ENCODE measurements at regions not wholly inside any gene's neighbourhood (a gene's known extent, or its start where the extent isn't known, plus 50 kb on each side); places are given as distances from the start of the nearest gene placed in this dataset.

DNA sequence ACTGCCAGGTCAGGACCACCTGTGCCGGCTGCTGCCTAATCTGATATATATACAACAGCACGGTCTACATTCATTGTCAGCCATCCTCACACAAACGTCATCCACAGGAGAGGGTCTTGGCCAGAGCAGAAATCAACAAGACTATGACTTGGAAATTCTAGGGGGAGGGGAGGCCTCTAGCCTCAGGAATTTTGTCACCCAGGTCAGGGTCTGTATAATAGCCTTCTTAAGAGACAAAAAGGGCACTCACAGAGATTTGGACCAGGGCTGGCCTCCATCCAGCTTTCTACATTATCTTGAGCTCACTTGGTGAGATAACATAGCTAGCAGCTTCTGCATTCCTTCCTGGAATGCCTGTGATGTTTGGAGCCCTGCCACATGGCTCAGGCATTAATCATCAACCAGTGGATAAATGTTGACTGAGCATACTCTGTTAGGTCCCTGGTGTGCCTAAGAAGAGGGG, 50.4 kb upstream of the CTIF start:
- no peak for DNase-seq

- DNase-seq, result no peak
Measured at GRCh38 chr18:48486754-48487153, 52.1 kb upstream of the CTIF start.

DNA sequence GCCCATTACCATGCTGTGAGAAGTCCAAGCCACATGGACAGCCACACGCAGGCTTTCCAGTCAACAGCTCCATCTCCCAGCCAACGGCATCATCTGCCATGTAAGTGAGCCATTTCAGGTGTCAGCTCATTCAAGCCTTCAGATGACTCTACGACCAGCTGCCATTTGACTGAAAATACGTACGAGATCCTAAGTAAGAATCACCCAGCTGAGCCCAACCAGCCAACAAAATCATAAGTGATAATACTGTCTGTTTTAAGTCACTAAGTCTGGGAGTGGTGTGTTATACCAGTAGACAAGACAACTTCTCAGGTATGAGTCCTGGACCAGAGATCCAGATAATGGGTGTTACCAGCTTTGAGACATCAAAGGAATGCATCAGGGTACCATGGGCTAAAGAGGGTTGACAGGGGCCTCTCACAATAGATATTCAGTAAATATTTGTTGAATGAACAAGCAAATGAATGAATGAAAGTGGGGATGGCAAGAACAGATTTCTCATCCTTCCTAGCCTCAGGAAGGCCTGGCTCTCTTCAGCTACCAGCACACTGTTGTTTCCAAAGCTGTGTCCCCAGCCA, 52.9 kb upstream of the CTIF start:
- DNase-seq, result no peak

DNA sequence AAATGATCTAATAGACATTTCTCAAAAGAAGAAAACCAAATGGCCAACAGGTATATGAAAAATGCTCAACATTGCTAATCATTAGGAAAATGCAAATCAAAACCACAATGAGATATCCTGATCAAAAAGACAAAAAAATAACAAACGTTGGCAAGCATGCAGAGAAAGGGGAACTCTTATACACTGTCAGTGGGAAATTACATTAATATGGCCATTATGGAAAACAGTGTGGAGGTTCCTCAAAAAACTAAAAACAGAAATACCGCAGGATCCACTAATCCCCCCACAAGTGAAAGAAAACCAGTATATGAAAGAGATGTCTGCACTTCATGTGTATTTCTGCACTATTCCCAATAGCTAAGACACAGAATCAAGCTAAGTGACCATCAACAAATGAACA, 57.7 kb upstream of the CTIF start:
- no peak for DNase-seq

- DNase-seq, result no peak
Measured at GRCh38 chr18:48479531-48479930, 59.3 kb upstream of the CTIF start.

GRCh38 chr18:48477348-48477747, 61.5 kb upstream of the CTIF start:
- DNase-seq, result no peak

GRCh38 chr18:48476550-48476917, 62.3 kb upstream of the CTIF start:
- no peak for DNase-seq

- DNase-seq, result peak; percentile 14
Measured at GRCh38 chr18:48475635-48476549, 62.9 kb upstream of the CTIF start.

DNA sequence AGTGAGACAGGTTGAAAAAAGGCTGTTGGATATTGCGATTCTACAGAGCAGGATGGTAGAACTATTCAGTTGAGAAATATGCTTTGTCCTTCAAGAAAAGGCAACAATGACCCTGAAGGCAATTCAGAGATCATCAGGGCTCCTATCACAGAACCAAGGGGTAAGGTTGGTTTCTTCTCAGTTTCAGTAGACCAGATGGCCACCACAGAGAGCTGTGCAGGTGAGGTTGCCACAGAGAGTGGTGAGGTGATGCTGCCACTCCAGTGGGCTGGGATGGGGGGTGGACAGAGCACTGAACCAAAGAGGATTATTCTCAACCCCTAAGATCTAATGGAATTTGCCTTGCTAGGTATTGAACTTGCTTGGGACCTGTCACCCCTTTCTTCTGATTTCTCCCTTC, 64.6 kb upstream of the ZBTB7C start:
- no peak for DNase-seq

DNA sequence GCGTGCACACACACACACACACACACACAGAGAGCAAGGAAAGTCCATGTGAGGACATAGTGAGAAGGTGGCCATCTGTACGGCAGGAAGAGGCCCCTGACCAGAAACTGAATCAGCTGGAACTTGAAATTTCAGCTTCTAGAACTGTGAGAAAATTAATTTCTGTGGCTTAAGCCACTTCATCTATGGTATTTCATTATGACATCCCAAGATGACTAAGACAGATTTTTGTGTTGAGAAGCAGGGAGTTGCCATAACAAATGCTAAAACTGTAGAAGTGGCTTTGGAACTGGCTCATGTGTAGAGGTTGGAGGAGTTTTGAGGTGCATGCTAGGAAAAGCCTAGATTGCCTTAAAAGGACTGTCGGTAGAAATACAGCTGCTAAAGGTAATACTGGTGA, 63.4 kb upstream of the ZBTB7C start:
- DNase-seq, result no peak

- DNase-seq, result no peak
Measured at GRCh38 chr18:48470484-48471180, 61.4 kb upstream of the ZBTB7C start.

GRCh38 chr18:48468151-48468550, 59.0 kb upstream of the ZBTB7C start:
- no peak for DNase-seq

DNA sequence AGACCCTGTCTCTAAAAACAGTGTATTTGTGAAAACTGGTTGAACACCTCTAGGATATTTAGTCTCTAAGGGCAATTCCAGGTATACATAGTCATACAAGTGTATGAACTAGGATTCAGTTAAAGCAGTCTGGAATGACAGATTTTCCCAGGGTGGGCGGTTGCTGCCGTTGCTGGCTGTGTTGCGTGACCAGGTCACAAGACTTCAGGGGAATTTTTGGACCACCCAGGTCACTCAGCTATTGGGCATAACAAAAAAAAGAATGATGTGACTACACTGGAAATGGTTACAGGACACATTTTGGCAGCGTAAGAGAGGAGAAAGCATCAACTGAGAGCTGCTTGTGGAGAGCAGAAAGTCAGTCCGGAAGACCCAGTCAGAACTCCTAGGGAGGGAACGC, 58.0 kb upstream of the ZBTB7C start:
- no peak for DNase-seq

- DNase-seq, result no peak
Measured at GRCh38 chr18:48462510-48462909, 53.3 kb upstream of the ZBTB7C start.

GRCh38 chr18:48460929-48461583, 51.9 kb upstream of the ZBTB7C start:
- no peak for DNase-seq

GRCh38 chr18:48459465-48459864, 50.3 kb upstream of the ZBTB7C start:
- DNase-seq, result no peak

- no peak for DNase-seq
Measured at GRCh38 chr18:48459016-48459415, 49.8 kb upstream of the ZBTB7C start.

All from NCI-H524 treated with DMSO at 0.1 percent for 48 hours (cell line).